H9 (cell line): ENCODE measurements at regions not wholly inside any gene's neighbourhood (a gene's known extent, or its start where the extent isn't known, plus 50 kb on each side); places are given as distances from the start of the nearest gene placed in this dataset.

Experiments used
- DNase-seq: peaks from one replicate; pipeline ENCODE4 v3.0.0-alpha.2; 2017
- H2AFZ ChIP-seq: one replicate; pipeline ENCODE4 v1.6.1; 2013; ENCODE audit warnings: mild to moderate bottlenecking, low read length, control low read depth, moderate library complexity
- H2AK5ac ChIP-seq: 2 replicates; pipeline ENCODE4 v1.6.1; 2013; ENCODE audit warnings: low read length, control low read depth, mixed read lengths; ENCODE audit not compliant: insufficient read length
- H2BK120ac ChIP-seq: one replicate; pipeline ENCODE4 v1.6.1; 2013; ENCODE audit warnings: low read depth, mild to moderate bottlenecking, low read length, control low read depth, inconsistent platforms; ENCODE audit not compliant: poor library complexity, severe bottlenecking
- H2BK12ac ChIP-seq: 2 replicates; pipeline ENCODE4 v1.6.1; 2013; ENCODE audit warnings: low read length, control low read depth, mixed read lengths, low read depth; ENCODE audit not compliant: insufficient read length
- H2BK15ac ChIP-seq: 2 replicates; pipeline ENCODE4 v1.6.1; 2013; ENCODE audit warnings: low read depth, low read length, control low read depth
- H2BK20ac ChIP-seq: one replicate; pipeline ENCODE4 v1.6.1; 2013; ENCODE audit warnings: low read depth, mild to moderate bottlenecking, low read length, control low read depth, inconsistent platforms; ENCODE audit not compliant: poor library complexity, severe bottlenecking
- H2BK5ac ChIP-seq: 2 replicates; pipeline ENCODE4 v1.6.1; 2013; ENCODE audit warnings: low read length, control low read depth, mixed read lengths; ENCODE audit not compliant: insufficient read length
- H3K14ac ChIP-seq: 2 replicates; pipeline ENCODE4 v1.6.1; 2013; ENCODE audit warnings: low read length, control low read depth; ENCODE audit not compliant: insufficient read depth
- H3K18ac ChIP-seq: 2 replicates; pipeline ENCODE4 v1.6.1; 2013; ENCODE audit warnings: low read depth, mild to moderate bottlenecking, mixed read lengths, low read length, control low read depth; ENCODE audit not compliant: insufficient read length
- H3K23ac ChIP-seq: 2 replicates; pipeline ENCODE4 v1.6.1; 2013; ENCODE audit warnings: low read length, control low read depth, mixed read lengths, low read depth; ENCODE audit not compliant: insufficient read length
- H3K23me2 ChIP-seq: 2 replicates; pipeline ENCODE4 v1.6.1; 2013; ENCODE audit warnings: low read depth, mild to moderate bottlenecking, mixed read lengths, low read length, control low read depth; ENCODE audit not compliant: insufficient read length, poor library complexity, severe bottlenecking
- H3K27ac ChIP-seq: 2 replicates; pipeline ENCODE4 v1.5.1; 2013; ENCODE audit warnings: low read length, control low read depth, mixed read lengths, low read depth; ENCODE audit not compliant: insufficient read length
- H3K27me3 ChIP-seq: 2 replicates; pipeline ENCODE4 v1.6.1; 2013; ENCODE audit warnings: low read length, control low read depth, inconsistent platforms; ENCODE audit not compliant: insufficient read depth
- H3K4ac ChIP-seq: 2 replicates; pipeline ENCODE4 v1.6.1; 2013; ENCODE audit warnings: low read depth, mild to moderate bottlenecking, control low read depth, inconsistent platforms, low read length, moderate library complexity
- H3K4me1 ChIP-seq: 2 replicates; pipeline ENCODE4 v1.6.1; 2013; ENCODE audit warnings: low read length, control low read depth, inconsistent platforms; ENCODE audit not compliant: insufficient read depth
- H3K4me2 ChIP-seq: 2 replicates; pipeline ENCODE4 v1.6.1; 2013; ENCODE audit warnings: low read length, control low read depth, mixed read lengths; ENCODE audit not compliant: insufficient read length, insufficient read depth
- H3K56ac ChIP-seq: 2 replicates; pipeline ENCODE4 v1.6.1; 2013; ENCODE audit warnings: low read depth, mild to moderate bottlenecking, mixed read lengths, low read length, control low read depth; ENCODE audit not compliant: insufficient read length
- H3K79me1 ChIP-seq: 2 replicates; pipeline ENCODE4 v1.6.1; 2013; ENCODE audit warnings: low read depth, mild to moderate bottlenecking, moderate library complexity, low read length, control low read depth, inconsistent platforms; ENCODE audit not compliant: insufficient read depth, poor library complexity, severe bottlenecking
- H3K79me2 ChIP-seq: 2 replicates; pipeline ENCODE4 v1.6.1; 2013; ENCODE audit warnings: low read length, control low read depth, inconsistent platforms; ENCODE audit not compliant: insufficient read depth
- H3K9ac ChIP-seq: 2 replicates; pipeline ENCODE4 v1.6.1; 2013; ENCODE audit warnings: low read length, control low read depth, mixed read lengths; ENCODE audit not compliant: insufficient read length; ENCODE audit errors: extremely low read depth
- H3K9me3 ChIP-seq: one replicate; pipeline ENCODE4 v1.6.1; 2013; ENCODE audit warnings: low read depth, low read length, inconsistent platforms; ENCODE audit not compliant: control insufficient read depth
- H3T11ph ChIP-seq: one replicate; pipeline ENCODE4 v1.6.1; 2013; ENCODE audit warnings: mild to moderate bottlenecking, low read length, control low read depth, inconsistent platforms
- H4K20me1 ChIP-seq: one replicate; pipeline ENCODE4 v1.6.1; 2013; ENCODE audit not compliant: control insufficient read depth, insufficient read length, insufficient read depth
- H4K5ac ChIP-seq: 2 replicates; pipeline ENCODE4 v1.6.1; 2013; ENCODE audit warnings: low read depth, mild to moderate bottlenecking, mixed read lengths, low read length, control low read depth; ENCODE audit not compliant: insufficient read length
- H4K8ac ChIP-seq: replicated peaks from 2 replicates; pipeline ENCODE4 v1.6.1; 2013; ENCODE audit warnings: low read length, control low read depth, mixed read lengths, low read depth; ENCODE audit not compliant: insufficient read length
- H4K91ac ChIP-seq: 2 replicates; pipeline ENCODE4 v1.6.1; 2013; ENCODE audit warnings: low read depth, mild to moderate bottlenecking, moderate library complexity, mixed read lengths, low read length, control low read depth; ENCODE audit not compliant: insufficient read length
- H3K27ac Mint-ChIP-seq, 3 experiments: 2 replicates in 2 of 3; 3 replicates in 1 of 3; pipeline ENCODE4 v1.8.0; 2020 to 2021; ENCODE audit warnings: mixed read lengths in 3 of 3, mild to moderate bottlenecking in 1 of 3, moderate library complexity in 1 of 3
- H3K27me3 Mint-ChIP-seq: 2 replicates; pipeline ENCODE4 v1.8.0; 2021; ENCODE audit warnings: low read depth, mild to moderate bottlenecking, moderate library complexity, mixed read lengths
- H3K36me3 Mint-ChIP-seq, 3 experiments: 2 replicates in 2 of 3; 3 replicates in 1 of 3; pipeline ENCODE4 v1.8.0; 2020 to 2021; ENCODE audit warnings: low read depth in 3 of 3, mixed read lengths in 3 of 3; ENCODE audit not compliant: insufficient read depth in 1 of 3
- H3K4me1 Mint-ChIP-seq, 2 experiments: 2 replicates each; pipeline ENCODE4 v1.8.0; 2020; ENCODE audit warnings: mixed read lengths in 2 of 2
- H3K4me3 Mint-ChIP-seq, 2 experiments: 2 replicates in 1 of 2; 3 replicates in 1 of 2; pipeline ENCODE4 v1.8.0; 2020 to 2021; ENCODE audit warnings: mild to moderate bottlenecking in 2 of 2, mixed read lengths in 2 of 2, moderate library complexity in 1 of 2
- H3K9me3 Mint-ChIP-seq, 2 experiments: 2 replicates in 1 of 2; 3 replicates in 1 of 2; pipeline ENCODE4 v1.8.0; 2020; ENCODE audit warnings: mild to moderate bottlenecking in 2 of 2, mixed read lengths in 2 of 2, moderate library complexity in 1 of 2
- WGBS: extraction: QIAGEN DNeasy Blood & Tissue Kit; methylation state at CpG from one replicate; pipeline ENCODE4 v1.1.7; 2013; ENCODE audit warnings: missing lambda C conversion rate, low lambda C conversion rate, mixed read lengths; ENCODE audit not compliant: insufficient read length; ENCODE audit errors: extremely low coverage; 5-methylcytosine and 5-hydroxymethylcytosine counted together
- TF ChIP-seq, protein P1 (sequence below): fragments of 200-600 bp; sonication (generic); conservative IDR thresholded peaks from 3 replicates; pipeline ENCODE4 v1.8.0; 2021; ENCODE audit warnings: antibody characterized with exemption, mild to moderate bottlenecking

DNA sequence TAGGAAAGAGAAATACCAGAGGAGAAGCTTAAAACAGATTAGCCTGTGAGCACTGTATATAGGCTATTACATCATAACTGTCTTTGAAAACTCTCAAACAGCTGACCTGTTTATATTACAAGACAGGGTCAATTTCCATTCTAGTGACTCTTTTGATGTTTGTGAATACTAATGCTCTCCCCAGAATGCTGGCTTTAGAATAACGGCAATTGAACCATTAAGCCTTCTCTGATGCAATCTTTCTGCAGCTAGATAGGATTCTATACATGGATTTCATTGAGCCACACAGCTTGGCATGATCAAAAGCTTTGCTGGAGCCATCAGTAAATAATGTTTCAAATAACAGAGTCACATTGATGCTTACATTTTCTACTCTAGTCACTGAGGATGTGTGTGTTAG is 122.7 kb upstream of the FAT3 start:
- Histone ChIP-seq H3K27ac (no peak overlapping the region), H3K9ac (no peak overlapping the region), H3K4ac (no peak overlapping the region), H3K14ac (no peak overlapping the region), H4K91ac (no peak overlapping the region), H4K20me1 (no peaks in the 10 kb centered on the region), H3K79me2 (no peaks in the 10 kb centered on the region), H3K23me2 (no peaks in the 10 kb centered on the region), H3K18ac (no peak overlapping the region), H3T11ph (no peak overlapping the region), H4K8ac (no peak overlapping the region), H3K4me2 (no peak overlapping the region), H3K27me3 (no peaks in the 10 kb centered on the region), H3K4me1 (peaks cover 8% of the 10 kb centered on the region), H2BK120ac (no peak overlapping the region), H3K9me3 (no peaks in the 10 kb centered on the region), H2BK12ac (no peak overlapping the region), H3K79me1 (no peaks in the 10 kb centered on the region), H2BK20ac (no peak overlapping the region), H2BK5ac (no peak overlapping the region), H2AK5ac (no peak overlapping the region), H3K56ac (no peak overlapping the region), H4K5ac (no peak overlapping the region), H2AFZ (no peak overlapping the region), H3K23ac (no peak overlapping the region), H2BK15ac (no peak overlapping the region)
- H3K27ac Mint-ChIP-seq = no peak overlapping the region
- H3K4me1 Mint-ChIP-seq = peaks cover 19 to 29% of the 10 kb centered on the region in 2 experiments
- DNase-seq = no peak
- no peaks in the 10 kb centered on the region for H3K27me3 Mint-ChIP-seq
- TF ChIP-seq, protein P1, sequence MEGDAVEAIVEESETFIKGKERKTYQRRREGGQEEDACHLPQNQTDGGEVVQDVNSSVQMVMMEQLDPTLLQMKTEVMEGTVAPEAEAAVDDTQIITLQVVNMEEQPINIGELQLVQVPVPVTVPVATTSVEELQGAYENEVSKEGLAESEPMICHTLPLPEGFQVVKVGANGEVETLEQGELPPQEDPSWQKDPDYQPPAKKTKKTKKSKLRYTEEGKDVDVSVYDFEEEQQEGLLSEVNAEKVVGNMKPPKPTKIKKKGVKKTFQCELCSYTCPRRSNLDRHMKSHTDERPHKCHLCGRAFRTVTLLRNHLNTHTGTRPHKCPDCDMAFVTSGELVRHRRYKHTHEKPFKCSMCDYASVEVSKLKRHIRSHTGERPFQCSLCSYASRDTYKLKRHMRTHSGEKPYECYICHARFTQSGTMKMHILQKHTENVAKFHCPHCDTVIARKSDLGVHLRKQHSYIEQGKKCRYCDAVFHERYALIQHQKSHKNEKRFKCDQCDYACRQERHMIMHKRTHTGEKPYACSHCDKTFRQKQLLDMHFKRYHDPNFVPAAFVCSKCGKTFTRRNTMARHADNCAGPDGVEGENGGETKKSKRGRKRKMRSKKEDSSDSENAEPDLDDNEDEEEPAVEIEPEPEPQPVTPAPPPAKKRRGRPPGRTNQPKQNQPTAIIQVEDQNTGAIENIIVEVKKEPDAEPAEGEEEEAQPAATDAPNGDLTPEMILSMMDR = no peak
- H3K36me3 Mint-ChIP-seq = no peaks in the 10 kb centered on the region
- no peaks in the 10 kb centered on the region for H3K9me3 Mint-ChIP-seq
- no peak overlapping the region for H3K4me3 Mint-ChIP-seq
- WGBS = no CpG with 5 or more reads among the region's 1 CpG
